GM20000 (cell line): ENCODE measurements at regions not wholly inside any gene's neighbourhood (a gene's known extent, or its start where the extent isn't known, plus 50 kb on each side); places are given as distances from the start of the nearest gene placed in this dataset.

ENCODE experiments used
- DNase-seq: peaks from one replicate; pipeline ENCODE4 v3.0.0; 2012; ENCODE audit warnings: low spot score
- TF ChIP-seq, protein P1 (sequence below): IDR thresholded peaks from 2 replicates; pipeline ENCODE4 v1.5.1; 2012; ENCODE audit warnings: mild to moderate bottlenecking, control low read depth; ENCODE audit errors: extremely low read depth, missing control alignments

DNA sequence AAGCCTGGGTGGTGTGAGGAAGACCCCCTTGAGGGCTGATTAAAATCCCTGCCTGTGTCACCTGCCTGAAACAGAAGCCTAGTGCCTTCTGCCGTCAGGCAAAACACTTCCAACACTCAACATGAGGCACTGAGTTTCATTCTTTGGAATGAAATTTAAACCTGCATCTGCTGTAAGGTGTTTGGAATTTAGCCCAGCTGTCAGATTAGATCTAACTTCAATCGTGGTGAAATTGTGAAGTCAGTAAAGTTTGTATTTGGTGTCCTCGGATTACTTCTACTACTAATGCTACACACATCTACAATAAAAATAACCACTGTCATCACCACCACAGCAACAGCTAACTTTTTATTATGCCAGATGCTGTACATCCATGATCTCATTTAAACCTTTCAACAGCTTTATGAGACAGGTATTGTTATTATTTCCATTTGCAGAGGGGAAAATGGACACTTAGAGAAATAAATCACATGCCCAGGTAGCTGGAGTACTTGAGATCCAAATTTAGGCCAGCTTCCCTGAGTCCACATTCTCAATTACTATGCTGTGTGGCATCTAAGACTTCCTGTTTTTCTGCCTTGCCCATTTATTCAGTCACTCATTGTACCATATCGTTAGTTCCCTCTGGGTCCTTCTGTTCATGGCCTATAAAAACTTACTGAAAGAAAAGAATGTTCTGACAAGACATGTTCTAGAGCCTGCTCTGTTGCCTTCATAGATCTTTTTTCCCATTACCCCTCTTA, 98.2 kb upstream of the GCFC2 start:
- TF ChIP-seq, protein P1, sequence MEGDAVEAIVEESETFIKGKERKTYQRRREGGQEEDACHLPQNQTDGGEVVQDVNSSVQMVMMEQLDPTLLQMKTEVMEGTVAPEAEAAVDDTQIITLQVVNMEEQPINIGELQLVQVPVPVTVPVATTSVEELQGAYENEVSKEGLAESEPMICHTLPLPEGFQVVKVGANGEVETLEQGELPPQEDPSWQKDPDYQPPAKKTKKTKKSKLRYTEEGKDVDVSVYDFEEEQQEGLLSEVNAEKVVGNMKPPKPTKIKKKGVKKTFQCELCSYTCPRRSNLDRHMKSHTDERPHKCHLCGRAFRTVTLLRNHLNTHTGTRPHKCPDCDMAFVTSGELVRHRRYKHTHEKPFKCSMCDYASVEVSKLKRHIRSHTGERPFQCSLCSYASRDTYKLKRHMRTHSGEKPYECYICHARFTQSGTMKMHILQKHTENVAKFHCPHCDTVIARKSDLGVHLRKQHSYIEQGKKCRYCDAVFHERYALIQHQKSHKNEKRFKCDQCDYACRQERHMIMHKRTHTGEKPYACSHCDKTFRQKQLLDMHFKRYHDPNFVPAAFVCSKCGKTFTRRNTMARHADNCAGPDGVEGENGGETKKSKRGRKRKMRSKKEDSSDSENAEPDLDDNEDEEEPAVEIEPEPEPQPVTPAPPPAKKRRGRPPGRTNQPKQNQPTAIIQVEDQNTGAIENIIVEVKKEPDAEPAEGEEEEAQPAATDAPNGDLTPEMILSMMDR, result no peak

DNA sequence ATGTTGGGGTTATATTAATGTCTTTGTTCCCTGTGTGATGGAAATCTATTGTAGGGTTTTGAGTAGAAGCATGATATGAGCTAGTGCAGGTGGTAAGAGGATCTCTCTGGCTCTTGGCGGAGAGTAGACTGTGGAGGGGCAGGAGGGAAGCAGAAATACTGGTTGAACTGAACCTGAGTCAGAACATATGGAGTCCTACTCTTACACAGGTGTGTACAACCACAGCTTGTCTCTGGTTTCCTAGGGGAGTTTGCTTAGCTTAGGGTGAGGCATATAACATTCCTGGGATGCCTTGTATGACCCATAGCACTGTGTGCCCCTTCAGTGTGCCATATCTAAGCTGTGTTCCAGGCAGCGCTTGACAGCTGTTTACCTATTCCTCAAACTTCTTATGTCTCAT, 97.3 kb upstream of the GCFC2 start:
- no peak for DNase-seq
- TF ChIP-seq, protein P1, result no peak

More for the DNA sequence above, 98.2 kb upstream of the GCFC2 start:
- no peak for DNase-seq

DNA sequence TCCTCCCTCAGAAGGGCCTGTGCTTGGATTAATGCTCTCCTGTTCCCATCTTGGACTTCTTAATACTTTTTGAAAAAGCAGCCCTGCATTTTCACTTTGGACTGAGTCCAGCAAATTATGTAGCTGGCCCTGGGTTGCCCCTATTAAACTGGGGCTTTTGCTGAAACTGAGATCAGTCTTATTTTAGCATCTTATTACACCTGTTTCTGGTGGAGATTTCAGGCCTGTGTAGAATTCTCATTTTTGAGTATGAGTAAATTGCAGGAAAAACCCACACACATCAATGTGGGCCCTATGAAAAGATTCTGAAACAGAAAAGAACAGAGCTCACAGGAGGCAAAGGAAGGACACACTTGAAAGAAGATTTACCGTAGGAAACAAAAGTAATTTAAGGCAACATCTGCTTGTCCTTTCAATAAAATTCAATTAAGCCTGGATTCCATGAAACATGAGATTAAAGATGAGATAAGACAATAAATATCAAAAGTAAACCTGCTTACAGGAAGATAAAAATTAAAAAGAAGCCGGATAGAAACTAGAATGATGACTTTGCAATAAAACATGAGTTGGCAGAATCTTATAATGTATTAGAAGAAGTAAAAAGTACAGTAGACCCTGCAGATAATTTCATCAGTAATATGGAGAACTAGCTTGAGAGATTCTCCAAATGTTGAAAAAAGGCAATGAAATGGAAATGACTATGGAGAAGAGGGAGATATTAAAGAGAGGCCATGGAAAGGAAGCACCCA, 90.7 kb upstream of the GCFC2 start:
- no peak for DNase-seq
- TF ChIP-seq, protein P1, result no peak

DNA sequence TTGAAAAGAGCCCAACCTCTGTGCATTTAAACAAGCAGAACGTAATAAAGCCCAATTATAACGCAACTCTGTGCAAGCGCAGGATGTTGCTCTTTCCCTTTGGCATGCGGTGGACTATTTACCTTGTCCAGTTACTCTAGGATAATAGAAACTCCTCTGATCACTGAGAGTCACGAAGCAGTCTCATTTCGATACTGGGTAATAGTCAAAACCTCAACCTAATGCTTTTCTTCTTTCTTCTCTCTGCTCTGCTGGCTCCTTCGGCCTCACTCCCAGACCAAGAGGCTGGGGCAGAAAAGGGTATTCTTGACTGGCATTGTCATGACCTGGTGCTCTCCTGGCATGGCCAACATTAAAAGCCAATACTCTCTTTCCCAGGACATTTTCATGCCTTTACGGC, 89.7 kb upstream of the GCFC2 start:
- TF ChIP-seq, protein P1, result no peak
- peak; percentile 41 for DNase-seq

DNA sequence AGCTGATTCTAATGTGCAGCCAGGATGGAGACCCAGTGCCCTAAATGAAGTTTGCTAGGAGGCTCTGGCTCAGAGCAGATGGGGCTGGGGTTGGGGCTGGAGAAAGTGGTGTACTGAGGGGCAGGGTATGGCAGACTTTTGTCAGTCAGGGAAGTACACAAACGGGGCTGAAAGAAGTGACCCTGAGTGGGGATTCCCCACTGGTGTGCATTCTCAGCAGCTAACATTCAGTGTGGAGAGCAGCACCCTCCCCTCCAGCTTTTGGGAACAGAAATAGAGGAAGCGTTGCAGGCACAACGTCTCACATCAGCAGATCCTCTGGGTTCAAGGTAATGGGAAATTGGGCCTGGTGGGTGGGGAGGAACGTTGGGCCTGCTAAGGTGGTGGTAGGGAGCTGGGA, 89.1 kb upstream of the GCFC2 start:
- TF ChIP-seq, protein P1, result no peak
- DNase-seq, result peak; percentile 36

DNA sequence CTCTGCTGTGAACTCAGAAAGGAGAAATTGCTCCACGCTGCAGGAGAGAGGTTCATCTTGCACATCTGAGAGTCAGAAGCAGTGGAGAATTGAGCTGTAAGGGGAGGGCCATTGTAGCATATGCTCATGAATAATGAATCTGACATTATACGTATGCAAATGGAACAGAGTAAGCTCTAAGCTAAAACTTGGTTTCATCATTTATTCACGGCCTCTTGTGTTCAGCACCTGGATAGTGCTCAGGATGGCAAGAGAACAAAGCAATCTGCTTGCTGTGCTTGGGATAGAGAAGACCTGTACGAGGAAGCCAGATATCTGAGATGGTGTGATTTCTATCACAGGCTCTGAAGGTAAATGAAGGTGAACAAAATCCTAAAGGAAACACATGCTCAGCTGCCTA, 87.9 kb upstream of the GCFC2 start:
- TF ChIP-seq, protein P1, result no peak
- DNase-seq, result no peak

DNA sequence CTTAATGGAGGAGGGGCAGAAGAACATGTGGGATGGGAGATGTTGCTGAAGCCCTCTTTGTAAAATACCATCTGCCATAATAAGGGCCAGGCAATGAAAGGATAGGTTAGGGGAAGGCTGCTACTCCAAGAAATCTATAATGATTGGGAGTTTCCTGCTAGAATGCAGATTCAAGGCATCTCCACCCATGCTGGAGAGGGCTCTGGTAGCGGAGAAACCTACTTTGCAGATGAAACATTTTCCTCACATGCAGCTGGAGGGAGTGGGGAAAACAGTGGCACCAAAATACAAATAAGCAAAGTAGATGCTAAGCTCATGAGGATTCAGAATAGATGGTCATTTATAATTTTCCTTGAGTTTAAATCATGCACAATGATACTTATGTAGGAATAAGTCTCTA, 82.3 kb upstream of the GCFC2 start:
- no peak for DNase-seq
- TF ChIP-seq, protein P1, result no peak
